ENCODE measurements at regions not wholly inside any gene's neighbourhood (a gene's known extent, or its start where the extent isn't known, plus 50 kb on each side); places are given as distances from the start of the nearest gene placed in this dataset.

GRCh38 chr3:66673293-66673692 lies 172.5 kb upstream of the LRIG1 start:
- TF ChIP-seq, protein P1, sequence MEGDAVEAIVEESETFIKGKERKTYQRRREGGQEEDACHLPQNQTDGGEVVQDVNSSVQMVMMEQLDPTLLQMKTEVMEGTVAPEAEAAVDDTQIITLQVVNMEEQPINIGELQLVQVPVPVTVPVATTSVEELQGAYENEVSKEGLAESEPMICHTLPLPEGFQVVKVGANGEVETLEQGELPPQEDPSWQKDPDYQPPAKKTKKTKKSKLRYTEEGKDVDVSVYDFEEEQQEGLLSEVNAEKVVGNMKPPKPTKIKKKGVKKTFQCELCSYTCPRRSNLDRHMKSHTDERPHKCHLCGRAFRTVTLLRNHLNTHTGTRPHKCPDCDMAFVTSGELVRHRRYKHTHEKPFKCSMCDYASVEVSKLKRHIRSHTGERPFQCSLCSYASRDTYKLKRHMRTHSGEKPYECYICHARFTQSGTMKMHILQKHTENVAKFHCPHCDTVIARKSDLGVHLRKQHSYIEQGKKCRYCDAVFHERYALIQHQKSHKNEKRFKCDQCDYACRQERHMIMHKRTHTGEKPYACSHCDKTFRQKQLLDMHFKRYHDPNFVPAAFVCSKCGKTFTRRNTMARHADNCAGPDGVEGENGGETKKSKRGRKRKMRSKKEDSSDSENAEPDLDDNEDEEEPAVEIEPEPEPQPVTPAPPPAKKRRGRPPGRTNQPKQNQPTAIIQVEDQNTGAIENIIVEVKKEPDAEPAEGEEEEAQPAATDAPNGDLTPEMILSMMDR (IDR thresholded peaks at IDR 0.05; ENCODE audit: unreplicated experiment): no peak
- Mint-ChIP-seq H3K4me1 (ENCODE audit: unreplicated experiment) (no peaks in the 10 kb centered on the region), H3K4me3 (ENCODE audit: unreplicated experiment) (no peak overlapping the region), H3K27ac (ENCODE audit: unreplicated experiment) (no peak overlapping the region), H3K9me3 (ENCODE audit: unreplicated experiment) (no peaks in the 10 kb centered on the region), H3K27me3 (ENCODE audit: unreplicated experiment) (no peaks in the 10 kb centered on the region), H3K36me3 (ENCODE audit: low read depth, unreplicated experiment) (no peaks in the 10 kb centered on the region)
- no peak for DNase-seq (ENCODE audit: low spot score)

DNA sequence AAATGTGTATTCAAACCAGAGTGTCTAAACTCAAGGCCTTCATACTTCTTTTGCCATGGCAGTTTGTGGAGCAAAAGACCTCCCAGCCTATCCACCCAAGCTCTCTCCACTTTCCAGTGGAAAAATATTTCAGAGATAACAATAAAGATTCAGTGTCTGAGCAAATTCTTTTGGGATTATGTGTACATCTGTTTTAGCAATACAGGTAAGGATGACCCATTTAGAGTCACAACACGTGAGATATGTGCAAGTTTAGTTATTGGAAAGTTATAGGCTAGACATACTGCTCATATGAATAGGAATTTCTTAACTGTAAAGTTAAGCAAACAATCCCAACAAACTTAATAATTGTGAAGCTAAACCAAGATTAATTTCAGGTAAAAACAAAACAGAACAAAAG lies 174.5 kb upstream of the LRIG1 start:
- no peaks in the 10 kb centered on the region for H3K9me3 Mint-ChIP-seq (ENCODE audit: unreplicated experiment)
- DNase-seq (ENCODE audit: low spot score): no peak
- H3K36me3 Mint-ChIP-seq (ENCODE audit: low read depth, unreplicated experiment): no peaks in the 10 kb centered on the region
- no peaks in the 10 kb centered on the region for H3K27me3 Mint-ChIP-seq (ENCODE audit: unreplicated experiment)
- H3K4me1 Mint-ChIP-seq (ENCODE audit: unreplicated experiment): no peaks in the 10 kb centered on the region
- H3K4me3 Mint-ChIP-seq (ENCODE audit: unreplicated experiment): no peak overlapping the region
- TF ChIP-seq, protein P1 (IDR thresholded peaks at IDR 0.05; ENCODE audit: unreplicated experiment): no peak
- H3K27ac Mint-ChIP-seq (ENCODE audit: unreplicated experiment): no peak overlapping the region

DNA sequence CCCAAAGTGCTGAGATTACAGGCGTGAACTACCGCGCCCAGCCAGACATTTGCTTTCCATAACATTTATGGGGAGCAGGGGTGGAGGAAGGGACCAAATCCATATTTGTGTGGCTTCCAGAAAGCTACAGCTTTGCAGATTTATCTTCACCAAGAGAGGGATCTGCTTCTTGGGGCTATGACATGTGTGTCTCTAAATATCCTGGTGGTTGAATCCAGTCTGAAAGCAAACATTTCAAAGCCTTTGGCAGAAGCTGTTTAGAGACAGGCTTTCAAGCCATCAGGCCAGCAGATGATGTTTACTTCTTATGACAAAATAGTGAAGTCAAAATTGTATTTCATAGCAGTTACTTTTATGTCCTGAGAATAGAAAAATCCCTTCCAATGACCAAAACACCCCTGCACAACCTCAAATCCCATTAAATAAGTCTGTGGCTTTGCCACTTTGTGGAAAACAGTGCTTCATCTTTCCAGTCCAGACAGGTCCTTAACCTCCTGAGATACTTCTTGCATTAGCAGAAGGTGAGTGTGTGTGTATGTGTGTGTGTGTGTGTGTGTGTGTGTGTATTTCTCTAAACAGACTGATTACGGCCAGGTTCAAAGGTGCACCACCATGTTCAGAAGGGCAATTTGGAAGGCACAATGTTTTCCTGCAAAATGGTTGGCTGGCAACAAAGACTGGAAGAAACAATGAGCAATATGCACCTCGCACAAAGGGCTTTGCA lies 191.4 kb upstream of the LRIG1 start:
- no peak for DNase-seq (ENCODE audit: low spot score)
- Mint-ChIP-seq H3K4me3 (ENCODE audit: unreplicated experiment) (no peak overlapping the region), H3K9me3 (ENCODE audit: unreplicated experiment) (no peaks in the 10 kb centered on the region), H3K4me1 (ENCODE audit: unreplicated experiment) (peaks cover 8% of the 10 kb centered on the region), H3K27ac (ENCODE audit: unreplicated experiment) (peak overlapping the region; percentile 10), H3K36me3 (ENCODE audit: low read depth, unreplicated experiment) (no peaks in the 10 kb centered on the region), H3K27me3 (ENCODE audit: unreplicated experiment) (peaks cover 4% of the 10 kb centered on the region)
- TF ChIP-seq, protein P1 (IDR thresholded peaks at IDR 0.05; ENCODE audit: unreplicated experiment): no peak

DNA sequence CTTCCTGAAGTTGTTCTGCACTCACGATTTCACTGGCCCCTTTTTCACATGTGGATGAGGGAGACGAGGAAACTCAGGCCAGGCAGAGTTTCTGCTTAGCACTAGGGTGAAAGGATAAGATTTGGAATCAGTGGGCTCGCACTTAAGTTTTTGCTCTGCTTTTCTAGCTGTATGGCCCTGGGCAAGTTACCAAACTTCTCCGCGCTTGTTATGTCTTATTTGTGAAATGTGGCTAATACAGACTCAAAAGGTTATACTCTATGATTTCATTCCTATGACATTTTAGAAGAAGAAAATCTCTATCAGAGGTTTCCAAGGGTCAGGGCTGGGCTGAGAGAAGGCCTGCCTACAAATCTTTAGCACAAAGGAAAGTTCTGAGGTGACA lies 191.9 kb upstream of the LRIG1 start:
- peaks cover 4% of the 10 kb centered on the region for H3K27me3 Mint-ChIP-seq (ENCODE audit: unreplicated experiment)
- no peaks in the 10 kb centered on the region for H3K36me3 Mint-ChIP-seq (ENCODE audit: low read depth, unreplicated experiment)
- peaks cover 8% of the 10 kb centered on the region for H3K4me1 Mint-ChIP-seq (ENCODE audit: unreplicated experiment)
- no peaks in the 10 kb centered on the region for H3K9me3 Mint-ChIP-seq (ENCODE audit: unreplicated experiment)
- H3K27ac Mint-ChIP-seq (ENCODE audit: unreplicated experiment): peak overlapping the region; percentile 10
- DNase-seq (ENCODE audit: low spot score): no peak
- TF ChIP-seq, protein P1 (IDR thresholded peaks at IDR 0.05; ENCODE audit: unreplicated experiment): no peak
- H3K4me3 Mint-ChIP-seq (ENCODE audit: unreplicated experiment): no peak overlapping the region

- Mint-ChIP-seq H3K4me3 (ENCODE audit: unreplicated experiment) (no peak overlapping the region), H3K36me3 (ENCODE audit: low read depth, unreplicated experiment) (no peaks in the 10 kb centered on the region), H3K9me3 (ENCODE audit: unreplicated experiment) (no peaks in the 10 kb centered on the region), H3K27me3 (ENCODE audit: unreplicated experiment) (peaks cover 4% of the 10 kb centered on the region), H3K4me1 (ENCODE audit: unreplicated experiment) (peaks cover 8% of the 10 kb centered on the region), H3K27ac (ENCODE audit: unreplicated experiment) (peak overlapping the region; percentile 10)
- TF ChIP-seq, protein P1 (IDR thresholded peaks at IDR 0.05; ENCODE audit: unreplicated experiment): no peak
- no peak for DNase-seq (ENCODE audit: low spot score)
Observed at GRCh38 chr3:66693461-66694031, 192.7 kb upstream of the LRIG1 start.

All from endothelial cell (in vitro differentiated cells).